GM11168 (cell line): ENCODE measurements at regions not wholly inside any gene's neighbourhood (a gene's known extent, or its start where the extent isn't known, plus 50 kb on each side); places are given as distances from the start of the nearest gene placed in this dataset.

ENCODE experiments used
- in situ Hi-C: fragments of 300-500 bp; cut with MboI; formaldehyde crosslinking; loops from one replicate; pipeline ENCODE4 v1.12.0; 2022; ENCODE audit warnings: low sequenced_read_pairs; ENCODE audit not compliant: unreplicated experiment

DNA sequence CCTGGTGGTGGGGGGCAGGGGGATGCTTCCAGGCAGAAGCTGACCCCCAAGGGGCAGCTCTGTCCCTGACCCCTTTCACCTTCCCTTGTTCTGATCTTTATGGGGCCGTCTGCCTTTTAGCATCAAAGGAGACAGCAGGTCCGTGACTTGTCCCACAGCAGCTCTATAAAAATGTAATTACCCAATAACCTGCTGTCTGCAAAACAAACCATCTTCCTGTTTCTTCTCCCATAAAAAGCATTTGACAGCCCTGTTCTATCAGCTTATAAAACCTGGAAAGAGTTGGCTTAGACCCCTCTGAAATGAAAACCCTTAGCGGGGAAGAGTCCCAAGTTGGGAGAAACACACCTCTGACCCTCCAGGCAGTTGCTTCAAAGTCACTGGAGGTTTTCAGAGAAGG is 416.9 kb downstream of the MED13L start:
- in situ Hi-C loops = no loop called here

- in situ Hi-C loops = no loop called here
Observed at GRCh38 chr12:115859231-115859630, 418.3 kb downstream of the MED13L start.

DNA sequence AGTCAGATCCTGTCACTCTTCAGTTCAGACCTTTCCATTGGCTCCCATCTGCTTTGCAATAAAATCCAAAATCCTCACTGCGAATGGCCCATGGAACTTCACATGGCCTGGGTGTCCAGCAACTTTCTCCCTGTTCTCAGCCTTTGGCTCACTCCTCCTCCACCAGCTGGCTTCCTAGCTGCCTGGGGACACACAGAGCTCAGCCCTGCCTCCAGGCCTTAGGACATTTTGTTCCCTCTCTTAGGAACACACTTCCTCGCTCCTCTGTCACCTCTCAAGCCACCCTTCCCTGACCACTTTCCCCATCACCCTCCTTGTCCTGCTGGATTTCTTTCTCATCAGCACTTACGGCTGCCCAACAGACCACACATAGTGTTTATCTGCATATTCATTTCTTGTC is 419.6 kb downstream of the MED13L start:
- in situ Hi-C loops = no loop called here

DNA sequence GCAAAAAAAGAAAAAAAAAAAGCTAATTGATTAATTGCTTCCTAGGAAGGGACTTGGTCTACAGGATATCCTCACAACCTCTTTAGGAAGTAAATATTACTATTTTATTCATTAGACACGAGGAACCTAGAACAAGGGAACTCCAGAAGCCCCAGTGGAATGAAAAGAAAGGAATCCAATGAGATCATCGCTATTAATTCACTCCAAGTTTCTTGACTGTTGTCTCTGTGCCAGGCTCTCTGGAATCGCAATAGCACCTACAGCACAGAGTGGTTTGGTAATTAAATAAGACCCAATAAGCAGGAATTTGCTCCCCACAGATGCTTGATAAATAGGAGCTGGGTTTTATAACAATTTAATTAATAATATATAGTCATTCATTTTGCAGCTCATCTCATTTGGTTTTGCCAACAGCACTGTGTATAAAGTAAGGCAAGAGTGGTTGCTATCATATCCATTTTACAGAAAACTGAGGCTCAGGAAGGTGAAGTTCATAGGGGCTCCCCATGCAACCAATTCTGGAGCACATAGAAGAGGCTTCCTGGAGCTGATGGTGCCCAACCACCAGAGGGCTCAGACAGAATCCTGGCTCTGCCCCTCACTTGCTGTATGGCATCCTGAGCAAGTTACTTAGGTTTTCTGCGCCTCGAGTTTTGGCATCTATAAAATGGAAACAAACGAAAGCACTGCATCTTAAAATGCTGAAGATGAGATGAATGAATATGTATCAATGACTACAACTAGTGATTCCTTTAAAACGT is 420.2 kb downstream of the MED13L start:
- in situ Hi-C loops = no loop called here

DNA sequence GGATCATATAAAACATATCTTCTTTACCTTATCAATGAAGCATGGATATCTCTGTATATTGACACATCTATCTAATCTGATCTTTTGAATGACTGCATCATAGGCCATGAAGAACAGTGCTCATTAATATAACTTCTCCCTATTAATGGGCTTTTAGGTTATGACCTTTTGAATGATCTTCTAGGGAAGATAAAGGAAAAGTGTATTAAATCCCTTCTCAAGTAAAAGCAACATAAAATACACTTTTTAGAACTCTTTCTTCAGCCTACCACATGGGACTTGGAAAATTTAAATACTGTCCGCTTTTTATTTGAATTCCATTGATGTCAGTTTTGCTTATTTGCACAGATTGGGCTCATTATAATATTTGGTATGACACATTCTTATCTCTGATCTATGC is 425.4 kb downstream of the MED13L start:
- in situ Hi-C loops = no loop called here

DNA sequence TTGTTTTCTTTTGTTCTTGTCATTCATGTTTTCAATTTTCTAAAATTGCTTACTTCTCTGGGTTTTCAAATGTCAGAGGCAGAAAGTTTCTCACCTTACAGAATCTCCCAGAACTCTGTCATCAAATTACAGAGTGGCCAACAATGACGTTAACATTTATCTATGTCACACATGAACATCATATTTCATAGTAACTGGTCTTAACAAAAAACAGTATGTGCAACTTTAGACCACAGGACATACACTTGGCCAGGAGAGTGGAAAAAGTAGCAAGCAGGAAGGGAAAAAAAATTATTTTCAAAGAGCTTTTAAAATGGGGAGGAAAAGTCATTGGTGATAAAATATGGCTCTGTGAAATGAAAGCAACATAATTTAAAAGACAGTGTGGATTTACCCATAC is 426.5 kb downstream of the MED13L start:
- in situ Hi-C loops = no loop called here

DNA sequence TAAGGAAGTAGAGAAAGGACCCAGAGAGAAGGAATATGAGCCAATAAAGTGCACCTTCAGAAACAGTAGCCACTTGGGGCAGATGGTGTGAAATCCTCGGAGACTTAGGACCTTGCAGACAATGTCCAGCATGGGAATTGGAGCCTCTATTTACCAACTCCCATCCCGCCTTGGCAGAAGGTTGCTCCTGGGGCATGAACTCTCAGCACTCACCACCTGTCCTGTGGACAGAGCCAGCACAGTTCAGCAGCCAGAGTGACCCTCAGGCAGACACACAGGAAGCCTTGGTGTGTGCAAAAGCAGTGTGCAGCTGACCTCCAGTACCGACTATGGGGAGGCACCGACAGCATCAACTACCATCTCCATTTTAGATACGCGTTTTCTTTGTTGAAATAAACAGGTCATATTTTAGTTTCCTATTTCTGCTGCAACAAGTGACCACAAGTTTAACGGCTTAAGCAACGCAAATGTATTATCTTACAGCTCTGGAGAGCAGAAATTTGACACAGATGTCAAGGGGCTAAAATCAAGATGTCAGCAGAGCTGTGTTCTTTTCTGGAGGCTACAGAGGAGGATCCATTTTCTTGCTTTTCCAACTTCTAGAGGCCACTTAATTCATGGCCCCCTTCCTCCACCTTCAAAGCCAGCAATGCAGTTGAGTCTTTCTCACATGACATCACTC is 428.1 kb downstream of the MED13L start:
- in situ Hi-C loops = no loop called here

GRCh38 chr12:115847398-115847797 is 430.1 kb downstream of the MED13L start:
- in situ Hi-C loops = no loop called here

DNA sequence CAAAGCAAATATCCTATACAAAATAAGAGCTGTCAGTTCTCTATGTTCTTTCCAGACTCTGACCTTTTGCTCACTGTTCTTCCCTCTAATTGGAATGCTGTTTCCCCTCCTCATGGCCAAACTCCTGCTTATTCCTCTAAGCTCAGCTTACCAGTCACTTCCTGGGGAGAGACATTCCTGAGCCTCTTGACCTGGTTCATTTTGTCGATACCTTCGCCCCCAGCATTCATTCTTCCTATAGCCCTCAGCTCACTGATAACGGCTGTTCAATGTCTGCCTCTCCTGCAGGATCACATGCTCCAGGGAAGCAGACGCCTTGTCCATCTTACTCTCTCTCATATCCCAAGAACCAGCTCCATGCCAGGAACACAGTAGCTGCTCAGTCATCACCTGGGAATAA is 431.0 kb downstream of the MED13L start:
- in situ Hi-C loops = no loop called here

DNA sequence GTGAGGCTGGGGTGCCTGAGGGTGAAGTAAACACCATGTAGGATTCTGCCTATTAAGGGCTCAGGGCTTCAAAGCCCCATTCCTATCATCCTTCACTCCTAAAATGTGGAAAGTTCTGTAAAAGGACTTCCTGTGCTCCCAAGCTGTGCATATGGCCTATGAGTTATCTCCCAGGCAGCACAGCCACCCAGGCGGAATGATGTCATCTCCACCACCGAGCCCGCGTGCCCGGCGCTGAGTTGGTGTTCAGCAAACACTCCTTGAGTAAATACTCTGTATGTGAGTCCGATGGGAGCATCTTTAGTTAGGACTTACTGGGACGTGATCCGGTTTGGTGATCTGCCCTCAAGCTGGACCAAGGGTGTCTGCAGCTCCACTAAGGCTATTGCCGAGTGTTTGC is 437.3 kb downstream of the MED13L start:
- in situ Hi-C loops = no loop called here

- in situ Hi-C loops = no loop called here
Observed at GRCh38 chr12:115838952-115839351, 438.5 kb downstream of the MED13L start.

- in situ Hi-C loops = no loop called here
Observed at GRCh38 chr12:115837220-115837619, 440.3 kb downstream of the MED13L start.

DNA sequence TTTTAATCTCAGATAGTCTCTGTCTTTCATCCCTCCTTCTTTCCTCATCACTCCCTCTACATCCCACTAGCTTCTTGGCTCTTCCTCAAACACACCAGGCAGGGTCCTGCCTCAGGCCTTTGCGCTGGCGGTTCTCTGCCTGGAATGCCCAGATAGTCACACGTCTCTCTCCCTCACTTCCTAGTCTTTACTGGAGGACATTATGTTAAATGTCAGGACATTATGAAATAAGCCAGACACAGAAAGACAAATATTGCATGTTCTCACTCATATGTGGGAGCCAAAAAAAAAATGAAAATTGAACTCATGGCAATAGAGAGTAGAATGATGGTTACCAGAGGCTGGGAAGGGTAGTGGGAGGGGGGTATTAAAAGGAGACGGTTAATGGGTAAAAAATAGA is 442.0 kb downstream of the MED13L start:
- in situ Hi-C loops = no loop called here

GRCh38 chr12:115833704-115834103 is 443.8 kb downstream of the MED13L start:
- in situ Hi-C loops = no loop called here

GRCh38 chr12:115830633-115831032 is 446.9 kb downstream of the MED13L start:
- in situ Hi-C loops = no loop called here

GRCh38 chr12:115830070-115830469 is 447.4 kb downstream of the MED13L start:
- in situ Hi-C loops = no loop called here

DNA sequence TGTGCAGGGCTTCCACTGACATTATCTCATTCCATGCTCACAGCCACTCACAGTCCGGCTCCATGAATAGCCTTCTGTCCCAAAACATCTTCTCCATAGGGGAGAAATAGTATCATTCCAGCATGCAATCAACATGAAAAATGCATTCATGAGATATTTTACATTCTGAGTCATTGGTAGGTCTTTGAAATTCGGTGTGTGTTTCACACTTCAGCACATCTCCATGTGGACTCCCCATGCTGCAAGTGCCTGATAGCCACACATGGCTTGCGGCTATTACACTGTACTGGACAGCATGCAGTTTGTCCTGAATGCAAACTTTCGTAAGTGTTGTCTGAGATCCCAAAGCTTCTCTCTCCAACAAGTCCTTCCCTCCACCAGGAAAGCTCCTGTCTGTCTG is 449.3 kb downstream of the MED13L start:
- in situ Hi-C loops = no loop called here

DNA sequence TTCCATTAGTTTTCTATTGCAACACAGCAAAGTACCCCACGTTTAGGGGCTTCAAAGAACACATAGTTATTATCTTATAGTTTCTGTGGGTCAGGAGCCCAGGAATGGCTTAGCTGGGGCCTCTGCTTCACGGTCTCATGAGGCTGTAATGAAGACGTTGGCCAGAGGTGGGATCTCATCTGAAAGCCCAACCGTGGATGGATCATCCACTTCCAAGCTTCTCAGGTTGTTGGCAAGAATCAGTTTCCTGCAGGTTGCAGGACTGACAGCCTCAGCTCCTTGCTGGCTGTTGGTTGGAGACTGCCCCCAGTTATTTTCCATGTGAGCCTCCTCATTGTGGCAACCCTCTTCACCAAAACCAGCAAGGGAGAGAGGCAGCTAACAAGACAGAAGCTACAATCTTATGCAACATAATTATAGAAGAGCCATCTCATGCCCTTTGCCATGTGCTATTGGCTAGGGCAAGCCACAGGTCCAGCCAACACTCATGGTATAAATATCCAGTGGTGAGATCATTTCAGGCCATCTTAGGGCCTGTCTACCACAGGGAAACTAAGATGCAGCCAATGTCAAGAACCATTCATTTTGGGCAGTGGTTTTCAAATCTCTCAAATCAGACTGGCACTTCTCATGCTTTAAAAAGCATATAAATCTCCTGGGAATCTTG is 452.4 kb downstream of the MED13L start:
- in situ Hi-C loops = no loop called here

DNA sequence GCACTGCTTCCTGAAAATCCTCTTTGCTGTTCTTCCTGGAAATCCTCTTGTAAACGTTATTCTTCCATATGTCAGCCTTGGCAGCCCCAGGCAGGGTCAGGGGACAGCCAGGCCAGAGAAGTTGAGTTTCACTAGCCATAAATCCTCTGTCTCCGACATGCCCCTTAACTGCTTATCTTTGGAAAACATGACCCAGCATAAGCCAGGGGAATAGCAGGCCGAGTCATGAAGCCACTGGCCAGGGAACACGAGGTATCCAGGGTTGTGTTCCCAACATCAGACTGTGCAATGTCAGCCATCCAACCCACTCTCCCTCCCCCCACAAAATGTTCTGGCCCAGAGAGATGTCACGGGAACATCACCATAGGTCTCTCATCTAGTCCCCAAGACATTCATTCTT is 453.9 kb downstream of the MED13L start:
- in situ Hi-C loops = no loop called here

- in situ Hi-C loops = no loop called here
Observed at GRCh38 chr12:115820656-115821055, 456.8 kb downstream of the MED13L start.

DNA sequence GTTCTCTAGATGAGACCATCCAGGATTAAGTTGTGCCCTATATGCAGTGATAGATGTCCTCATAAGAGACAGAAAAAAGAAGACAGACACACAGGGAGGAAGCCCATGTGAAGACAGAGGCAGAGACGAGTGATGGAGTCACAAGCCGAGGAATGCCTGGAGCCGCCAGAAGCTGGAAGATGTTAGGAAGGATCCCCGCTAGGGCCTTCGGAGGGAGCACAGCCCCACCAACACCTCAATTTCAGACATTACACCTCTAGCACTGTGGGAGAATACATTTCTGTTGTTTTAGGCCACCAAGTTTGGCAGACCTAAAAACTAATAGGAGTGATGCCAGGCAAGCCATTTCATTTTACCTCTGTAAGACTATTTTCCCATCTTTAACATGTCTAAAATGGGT is 458.5 kb downstream of the MED13L start:
- in situ Hi-C loops = no loop called here
